Suprapubic skin (tissue), 4 donors: ENCODE measurements at regions not wholly inside any gene's neighbourhood (a gene's known extent, or its start where the extent isn't known, plus 50 kb on each side); places are given as distances from the start of the nearest gene placed in this dataset.
"Not testable (repeated sequence)": the region's sequence is repeated elsewhere in the genome, so short reads cannot be mapped to it uniquely, and the experiment has no call there.

Experiments used
- DNase-seq, 2 donors: peaks; one replicate each; pipeline ENCODE4 v3.0.0-alpha.2; 2019; ENCODE audit warnings: low spot score in 2 of 2
- H3K27ac ChIP-seq: fragments of 200-600 bp; sonication (generic); one replicate; pipeline ENCODE4 v1.5.1; 2019
- H3K27me3 ChIP-seq: fragments of 200-600 bp; sonication (generic); one replicate; pipeline ENCODE4 v1.5.1; 2019
- H3K36me3 ChIP-seq: fragments of 200-600 bp; sonication (generic); one replicate; pipeline ENCODE4 v1.5.1; 2019
- H3K4me1 ChIP-seq: fragments of 200-600 bp; sonication (generic); one replicate; pipeline ENCODE4 v1.5.1; 2019
- H3K4me3 ChIP-seq: fragments of 200-600 bp; sonication (generic); one replicate; pipeline ENCODE4 v1.5.1; 2019; ENCODE audit warnings: mild to moderate bottlenecking
- H3K9me3 ChIP-seq: fragments of 200-600 bp; sonication (generic); one replicate; pipeline ENCODE4 v1.5.1; 2019
- CTCF ChIP-seq, 2 donors: fragments of 200-600 bp in 1 of 2; fragments of 450-650 bp in 1 of 2; sonication (generic) in 1 of 2; IDR thresholded peaks; one replicate each; pipeline ENCODE4 v1.5.1; 2016 to 2019; ENCODE audit warnings: antibody characterized with exemption in 2 of 2, mild to moderate bottlenecking in 1 of 2, moderate library complexity in 1 of 2
- EP300 ChIP-seq: sonication (generic); formaldehyde crosslinking; IDR thresholded peaks from one replicate; pipeline ENCODE4 v1.6.1; 2017; ENCODE audit warnings: antibody characterized with exemption
- POLR2A ChIP-seq, 2 donors: fragments of 450-650 bp; IDR thresholded peaks; one replicate each; pipeline ENCODE4 v1.6.1; 2017; ENCODE audit warnings: antibody characterized with exemption in 2 of 2, mild to moderate bottlenecking in 2 of 2, moderate library complexity in 2 of 2
- POLR2AphosphoS5 ChIP-seq, 3 donors: sonication (generic); formaldehyde crosslinking; IDR thresholded peaks; one replicate each; pipeline ENCODE4 v1.6.1; 2017; ENCODE audit warnings: antibody characterized with exemption in 3 of 3
- WGBS: methylation state at CpG from one replicate; pipeline ENCODE4 v1.1.5; 2018; 5-methylcytosine and 5-hydroxymethylcytosine counted together

- no peak overlapping the region for H3K27ac ChIP-seq
- no peak for TF ChIP-seq CTCF (IDR thresholded peaks at IDR 0.05)
- no peak for TF ChIP-seq EP300
- no peak for TF ChIP-seq POLR2AphosphoS5 (IDR thresholded peaks at IDR 0.05)
- TF ChIP-seq POLR2A (IDR thresholded peaks at IDR 0.05), result no peak
- H3K9me3 ChIP-seq, result no peaks in the 10 kb centered on the region
- H3K27me3 ChIP-seq, result no peaks in the 10 kb centered on the region
- H3K36me3 ChIP-seq, result no peaks in the 10 kb centered on the region
- H3K4me1 ChIP-seq, result no peaks in the 10 kb centered on the region
- WGBS, result 88% methylated on average over 7 of the region's 7 CpGs
- no peak overlapping the region for H3K4me3 ChIP-seq
- DNase-seq, result no peak
Observed at GRCh38 chr5:6286404-6286803, 91.9 kb downstream of the MED10 start.

- H3K4me3 ChIP-seq, H3K4me1 ChIP-seq, H3K9me3 ChIP-seq, H3K36me3 ChIP-seq, DNase-seq, H3K27me3 ChIP-seq, H3K27ac ChIP-seq: not testable (repeated sequence)
Observed at GRCh38 chr5:6284491-6284890, 93.9 kb downstream of the MED10 start.

- no peaks in the 10 kb centered on the region for H3K36me3 ChIP-seq
- H3K27ac ChIP-seq, result no peak overlapping the region
- WGBS, result 89% methylated on average over 1 of the region's 1 CpG
- H3K4me1 ChIP-seq, result no peaks in the 10 kb centered on the region
- DNase-seq, result no peak
- no peak overlapping the region for H3K4me3 ChIP-seq
- no peaks in the 10 kb centered on the region for H3K9me3 ChIP-seq
- no peaks in the 10 kb centered on the region for H3K27me3 ChIP-seq
- TF ChIP-seq POLR2A (IDR thresholded peaks at IDR 0.05), result no peak
Observed at GRCh38 chr5:6282352-6282751, 96.0 kb downstream of the MED10 start.

- Histone ChIP-seq H3K9me3 (no peaks in the 10 kb centered on the region), H3K27me3 (no peaks in the 10 kb centered on the region), H3K4me3 (peak overlapping the region; percentile 10), H3K4me1 (no peaks in the 10 kb centered on the region), H3K36me3 (no peaks in the 10 kb centered on the region), H3K27ac (no peak overlapping the region)
- no peak for DNase-seq
- WGBS, result 23% methylated on average over 4 of the region's 4 CpGs
- no peak for TF ChIP-seq EP300
- TF ChIP-seq POLR2A (IDR thresholded peaks at IDR 0.05), result no peak
- TF ChIP-seq CTCF (IDR thresholded peaks at IDR 0.05), result no peak
- TF ChIP-seq POLR2AphosphoS5 (IDR thresholded peaks at IDR 0.05), result no peak
Observed at GRCh38 chr5:6281818-6282217, 96.5 kb downstream of the MED10 start.

- Histone ChIP-seq H3K36me3 (no peaks in the 10 kb centered on the region), H3K27ac (no peak overlapping the region), H3K4me3 (no peak overlapping the region), H3K4me1 (peaks cover 3% of the 10 kb centered on the region), H3K27me3 (no peaks in the 10 kb centered on the region), H3K9me3 (no peaks in the 10 kb centered on the region)
- 74% methylated on average over 6 of the region's 6 CpGs for whole genome bisulfite sequencing
- DNase-seq, result no peak
- TF ChIP-seq POLR2AphosphoS5 (IDR thresholded peaks at IDR 0.05), result no peak
- TF ChIP-seq EP300, result no peak
- TF ChIP-seq CTCF (IDR thresholded peaks at IDR 0.05), result no peak
- TF ChIP-seq POLR2A (IDR thresholded peaks at IDR 0.05), result no peak
Observed at GRCh38 chr5:6280425-6281100, 97.8 kb downstream of the MED10 start.

- Histone ChIP-seq H3K27me3 (no peaks in the 10 kb centered on the region), H3K4me3 (no peak overlapping the region), H3K9me3 (no peaks in the 10 kb centered on the region), H3K36me3 (no peaks in the 10 kb centered on the region), H3K27ac (no peak overlapping the region), H3K4me1 (peaks cover 3% of the 10 kb centered on the region)
- TF ChIP-seq EP300 (no peak), POLR2A (IDR thresholded peaks at IDR 0.05) (no peak), POLR2AphosphoS5 (IDR thresholded peaks at IDR 0.05) (no peak), CTCF (IDR thresholded peaks at IDR 0.05) (no peak)
- DNase-seq, result no peak
- WGBS, result 93% methylated on average over 5 of the region's 5 CpGs
Observed at GRCh38 chr5:6279607-6280006, 98.7 kb downstream of the MED10 start.
